NCI-H1436 treated with DMSO at 0.1 percent for 48 hours (cell line): ENCODE measurements at regions not wholly inside any gene's neighbourhood (a gene's known extent, or its start where the extent isn't known, plus 50 kb on each side); places are given as distances from the start of the nearest gene placed in this dataset.

ENCODE experiments used
- DNase-seq: peaks from one replicate; lab custom pipeline; 2025; lab: John Stamatoyannopoulos, UW

- DNase-seq: no peak
These were observed 56.6 kb upstream of the CHRDL1 start for GRCh38 chrX:110852180-110852579.

DNA sequence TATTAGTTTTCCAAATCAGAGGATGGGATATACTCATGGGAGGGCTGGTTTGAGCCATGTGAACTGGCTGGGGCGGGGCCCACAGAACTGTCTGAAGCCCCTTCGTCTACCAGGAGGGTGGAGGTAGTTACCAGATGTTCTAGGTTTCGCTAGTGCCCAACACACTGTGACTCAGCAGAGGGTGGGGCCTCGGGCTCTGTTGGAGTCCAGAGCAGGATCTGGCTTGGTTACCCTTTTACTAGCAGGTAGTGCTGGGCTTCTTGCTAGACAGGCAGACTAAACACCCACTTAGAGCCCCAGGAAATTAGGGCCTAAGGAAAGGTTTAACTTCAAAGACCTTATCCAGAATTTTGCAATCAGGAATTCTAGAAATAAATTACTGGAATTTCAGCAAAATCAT is 56.2 kb upstream of the CHRDL1 start:
- DNase-seq: no peak

DNA sequence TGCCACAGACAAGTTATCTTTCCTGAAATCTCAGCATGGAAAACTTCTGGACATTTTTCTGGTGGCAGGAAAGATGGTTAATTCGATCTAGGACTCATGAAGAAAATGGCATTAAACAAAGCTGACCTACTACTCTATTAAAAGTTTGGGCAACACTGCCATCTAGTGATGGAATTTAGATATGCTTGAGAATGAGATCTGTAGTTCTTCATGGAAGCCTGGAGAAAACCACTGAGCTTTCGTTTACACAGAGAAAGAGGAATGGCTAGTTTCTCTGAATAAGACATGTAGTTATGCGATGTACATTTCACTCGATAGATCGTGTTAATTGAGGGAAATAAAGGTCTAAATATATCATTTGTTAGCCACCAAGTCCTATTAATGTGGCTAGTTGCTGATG is 51.7 kb upstream of the CHRDL1 start:
- peak; percentile 17 for DNase-seq

DNA sequence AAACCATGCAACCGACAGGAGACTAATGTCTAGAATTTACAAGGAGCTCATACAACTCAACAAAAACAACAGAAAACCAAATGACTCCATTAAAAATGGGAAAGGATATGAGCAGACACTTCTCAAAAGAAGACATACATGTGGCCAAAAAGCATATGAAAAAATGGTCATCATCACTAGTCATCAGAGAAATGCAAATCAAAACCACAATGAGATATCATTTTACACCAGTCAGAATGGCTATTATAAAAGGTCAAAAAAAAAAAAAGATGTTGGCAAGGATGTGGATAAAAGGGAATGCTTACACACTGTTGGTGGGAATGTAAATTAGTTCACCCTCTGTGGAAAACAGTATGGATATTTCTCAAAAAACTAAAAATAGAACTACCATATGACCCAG is 50.5 kb upstream of the CHRDL1 start:
- no peak for DNase-seq
